NCI-H1930 (cell line): ENCODE measurements at regions not wholly inside any gene's neighbourhood (a gene's known extent, or its start where the extent isn't known, plus 50 kb on each side); places are given as distances from the start of the nearest gene placed in this dataset.

Experiments used
- DNase-seq, 2 experiments: peaks; one replicate each; lab custom pipeline; 2025; lab: John Stamatoyannopoulos, UW

DNA sequence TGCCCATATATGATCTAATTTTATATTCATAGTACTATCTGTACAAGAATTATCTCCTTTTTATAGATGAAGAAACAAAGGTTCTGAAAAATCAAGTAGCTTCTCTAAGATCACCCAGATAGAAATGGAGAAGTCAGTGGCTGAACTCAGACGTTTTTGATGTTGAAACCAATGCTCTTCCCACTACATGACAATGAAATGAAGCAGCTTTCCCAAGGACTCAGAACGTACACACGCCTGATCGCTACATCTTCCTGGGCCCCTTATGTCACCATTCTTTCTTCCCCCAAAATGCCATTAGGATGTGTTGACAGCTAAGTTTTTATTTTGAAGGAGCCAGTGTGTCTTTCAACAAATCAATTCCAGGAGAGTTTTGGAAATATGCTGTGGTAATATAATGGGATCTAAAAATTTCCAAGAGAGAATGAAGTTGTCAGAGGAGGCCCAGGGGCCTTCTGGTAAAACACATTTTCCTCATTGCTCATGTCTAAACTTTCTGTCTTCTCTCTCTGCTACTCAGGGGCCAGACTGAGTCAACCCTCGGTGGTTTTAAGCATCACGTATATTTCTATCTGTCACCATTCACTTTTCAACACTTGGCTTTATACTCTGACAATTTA, 98.1 kb upstream of the COL21A1 start:
- DNase-seq, result no peak

DNA sequence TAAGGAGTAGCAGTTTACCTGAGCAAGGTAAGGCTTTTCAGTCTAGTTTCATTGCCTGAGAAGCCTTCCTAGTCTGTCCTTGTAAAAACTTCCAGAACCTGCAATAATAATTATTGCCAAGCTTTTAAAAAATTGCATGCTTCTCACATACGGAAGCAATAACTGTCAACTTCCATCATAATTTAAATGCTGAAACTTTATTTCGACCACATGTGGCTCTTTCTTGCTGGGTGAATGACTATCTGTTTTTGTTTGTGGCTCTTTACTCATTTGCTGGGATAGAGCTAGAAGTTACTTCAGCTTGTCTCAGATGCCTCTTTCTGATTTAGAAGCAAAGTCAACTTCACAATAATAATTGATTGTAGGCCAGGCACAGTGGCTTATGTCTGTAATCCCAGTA, 95.9 kb upstream of the COL21A1 start:
- DNase-seq, result no peak

DNA sequence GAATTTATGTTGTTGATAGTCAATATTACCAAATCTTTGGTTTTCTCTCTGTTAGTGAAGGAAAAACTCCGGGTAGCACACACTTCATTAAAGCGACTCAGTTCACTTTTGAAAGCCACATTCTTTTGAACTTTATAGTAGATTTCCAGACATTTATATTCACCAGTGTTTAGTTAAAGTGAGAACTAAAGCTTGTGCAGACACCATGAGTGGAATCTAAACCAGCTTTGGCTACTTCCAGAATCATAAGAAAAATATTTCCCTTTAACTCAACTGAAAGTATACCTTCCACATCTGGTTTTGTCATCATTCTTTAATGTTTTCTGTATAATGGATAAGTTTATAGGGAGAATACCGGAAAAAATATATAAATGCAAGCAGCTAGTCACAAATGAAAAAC, 92.1 kb upstream of the COL21A1 start:
- DNase-seq, result no peak

DNA sequence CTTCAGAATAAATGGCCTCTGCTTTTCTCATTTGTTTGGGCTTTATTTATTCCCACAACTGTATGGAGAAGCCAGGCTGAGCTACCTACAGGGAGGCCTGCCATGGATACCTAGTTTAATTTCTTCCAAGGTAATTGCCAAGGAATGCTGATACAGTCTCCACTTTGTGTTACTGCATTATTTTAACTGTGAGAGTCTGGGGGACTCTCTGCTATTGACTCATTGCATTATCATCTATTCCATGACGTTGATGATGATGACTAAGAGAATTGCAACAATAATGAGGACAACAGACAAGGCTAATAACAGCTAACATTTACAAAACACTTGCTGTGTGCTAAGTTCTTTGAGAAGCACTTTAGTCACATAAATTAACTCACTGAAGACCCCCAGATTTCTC, 88.3 kb upstream of the COL21A1 start:
- no peak for DNase-seq

DNA sequence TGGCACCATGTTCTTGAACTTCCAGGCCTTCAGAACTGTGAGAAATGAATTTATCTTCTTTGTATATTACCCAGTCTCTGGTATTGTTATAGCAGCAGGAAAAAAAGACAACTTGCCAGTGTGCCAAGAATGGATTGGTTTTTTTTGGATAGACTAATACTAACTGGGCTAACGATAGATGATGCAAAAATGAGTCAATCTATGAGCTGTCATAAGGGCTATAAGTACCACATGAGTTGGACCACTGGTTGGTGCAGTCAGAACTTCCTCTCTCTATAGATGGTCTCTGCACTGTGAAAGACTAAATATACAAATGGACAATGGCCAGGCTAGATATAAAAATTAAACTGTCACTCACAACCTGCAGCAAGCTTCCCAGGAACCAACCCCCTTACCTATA, 87.6 kb upstream of the COL21A1 start:
- no peak for DNase-seq

DNA sequence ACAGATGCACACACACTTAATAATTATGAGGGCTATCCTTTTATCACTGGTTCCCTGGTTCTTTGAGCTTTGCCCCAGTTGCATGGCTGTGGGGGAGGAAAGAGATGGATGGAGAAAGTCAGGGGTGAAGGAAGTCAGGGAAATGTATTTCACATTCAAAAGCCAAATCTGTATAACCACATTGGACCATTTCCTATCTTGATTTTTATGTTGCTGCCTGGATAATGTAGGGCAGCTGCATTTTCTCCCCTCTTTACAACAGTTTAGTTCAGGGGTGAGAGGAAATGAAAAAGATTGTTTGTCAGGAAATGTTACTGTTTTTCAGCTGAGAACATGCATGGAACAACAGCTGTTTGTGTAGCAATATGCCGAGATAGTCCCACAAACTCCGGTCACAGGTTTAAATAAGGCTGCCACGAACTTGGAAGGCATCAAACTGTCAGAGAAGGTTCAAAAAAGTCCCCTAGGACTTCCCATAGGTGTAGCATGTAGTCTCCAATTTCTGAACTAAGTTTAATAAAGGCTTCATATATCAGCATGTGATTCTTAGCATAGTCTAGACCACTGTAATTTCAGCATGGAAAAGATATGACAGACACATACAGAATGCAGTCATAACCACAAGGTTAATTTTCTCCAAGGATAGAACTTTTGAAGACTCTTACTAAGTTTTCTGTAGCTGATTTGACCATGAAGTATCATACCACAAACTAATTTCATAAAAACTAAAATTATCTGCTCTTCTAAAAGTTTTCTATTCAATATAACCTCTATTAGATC, 82.1 kb upstream of the COL21A1 start:
- no peak for DNase-seq

DNA sequence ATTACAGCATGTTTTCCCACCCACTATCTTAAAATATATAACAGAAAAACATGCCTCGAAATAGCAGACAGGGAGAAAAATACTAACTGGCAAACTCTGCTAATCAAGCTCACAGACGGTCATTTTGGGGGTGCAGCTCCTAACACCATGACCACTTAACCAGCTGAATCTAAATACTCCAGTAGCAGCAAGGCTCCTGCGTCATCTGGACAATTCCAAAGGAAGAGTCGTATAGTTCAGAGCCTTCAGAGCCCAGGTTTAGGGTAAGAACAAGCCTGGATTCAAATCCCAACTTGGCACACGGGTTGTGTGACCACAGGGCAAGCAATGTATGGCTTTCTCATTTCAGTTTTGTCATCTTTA, 81.3 kb upstream of the COL21A1 start:
- no peak for DNase-seq

DNA sequence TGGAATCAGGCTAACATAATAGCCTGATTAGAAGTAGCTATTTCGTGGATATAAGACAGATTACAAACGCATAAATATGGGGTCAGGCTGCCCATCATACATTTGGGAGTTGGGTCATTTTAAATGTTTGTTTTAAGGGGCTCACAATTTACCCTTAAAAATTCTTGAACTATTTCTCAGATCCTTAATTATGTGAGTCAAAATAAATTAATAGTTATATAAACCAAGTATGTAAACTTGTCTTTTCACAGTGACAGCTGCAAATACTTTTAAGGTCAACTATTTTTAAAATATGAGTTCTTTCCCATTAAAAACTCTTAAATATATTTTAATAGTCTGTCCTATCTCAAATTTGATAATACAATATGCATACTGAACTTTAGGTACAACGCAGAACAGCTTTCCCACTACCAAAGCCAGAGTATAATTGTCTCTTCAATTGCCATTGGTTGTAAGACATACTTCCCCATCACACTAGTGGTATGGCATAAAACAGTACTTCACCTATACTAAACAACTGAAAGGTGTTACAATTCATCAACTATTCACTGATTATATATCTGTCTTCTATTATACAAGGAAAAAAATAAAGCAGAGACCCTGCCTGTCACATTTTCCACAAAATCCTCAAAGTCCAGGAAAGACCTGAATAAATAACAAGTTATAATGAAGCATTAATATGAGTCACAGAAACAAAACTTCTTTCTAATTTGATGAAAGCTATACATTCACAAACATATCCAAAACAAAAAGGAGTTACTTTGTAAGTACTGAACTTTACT, 80.8 kb upstream of the COL21A1 start:
- DNase-seq, result no peak

DNA sequence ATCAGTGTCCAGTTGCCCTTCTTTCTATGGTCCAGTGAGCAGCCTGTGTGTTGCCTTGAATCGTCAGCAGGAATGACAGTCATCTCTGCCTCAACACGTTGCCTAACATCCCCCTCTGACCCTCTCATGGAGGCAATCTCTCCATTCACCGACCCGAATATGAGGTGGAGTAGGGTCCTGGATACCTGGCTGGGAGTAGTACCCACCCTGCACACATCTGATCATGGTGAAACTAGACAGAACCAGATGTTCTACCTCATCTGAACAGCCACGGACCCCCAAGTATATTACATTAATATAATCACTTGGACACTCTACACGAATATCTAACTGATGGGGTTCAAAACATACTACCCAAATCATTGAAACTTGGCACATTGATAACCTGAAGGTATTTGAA, 77.0 kb upstream of the COL21A1 start:
- DNase-seq, result no peak

DNA sequence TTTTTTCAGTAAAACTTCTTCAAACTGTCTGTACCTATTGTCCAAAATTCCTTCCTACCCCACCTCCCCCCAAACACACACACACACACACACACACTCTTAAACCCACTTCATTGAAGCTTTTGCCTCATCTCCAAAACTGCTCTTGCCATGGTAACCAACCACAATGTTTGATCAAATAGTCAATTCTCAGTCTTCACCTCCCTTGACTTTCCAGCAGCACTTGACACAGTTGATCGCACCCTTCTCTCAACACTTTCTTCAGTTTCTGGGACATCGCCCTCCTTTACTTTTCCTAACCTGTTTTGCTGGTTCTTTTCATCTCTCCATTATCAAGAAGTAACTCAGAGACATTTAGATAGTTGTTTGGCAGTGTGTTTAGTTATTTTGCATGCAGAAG, 71.5 kb upstream of the COL21A1 start:
- no peak for DNase-seq

DNA sequence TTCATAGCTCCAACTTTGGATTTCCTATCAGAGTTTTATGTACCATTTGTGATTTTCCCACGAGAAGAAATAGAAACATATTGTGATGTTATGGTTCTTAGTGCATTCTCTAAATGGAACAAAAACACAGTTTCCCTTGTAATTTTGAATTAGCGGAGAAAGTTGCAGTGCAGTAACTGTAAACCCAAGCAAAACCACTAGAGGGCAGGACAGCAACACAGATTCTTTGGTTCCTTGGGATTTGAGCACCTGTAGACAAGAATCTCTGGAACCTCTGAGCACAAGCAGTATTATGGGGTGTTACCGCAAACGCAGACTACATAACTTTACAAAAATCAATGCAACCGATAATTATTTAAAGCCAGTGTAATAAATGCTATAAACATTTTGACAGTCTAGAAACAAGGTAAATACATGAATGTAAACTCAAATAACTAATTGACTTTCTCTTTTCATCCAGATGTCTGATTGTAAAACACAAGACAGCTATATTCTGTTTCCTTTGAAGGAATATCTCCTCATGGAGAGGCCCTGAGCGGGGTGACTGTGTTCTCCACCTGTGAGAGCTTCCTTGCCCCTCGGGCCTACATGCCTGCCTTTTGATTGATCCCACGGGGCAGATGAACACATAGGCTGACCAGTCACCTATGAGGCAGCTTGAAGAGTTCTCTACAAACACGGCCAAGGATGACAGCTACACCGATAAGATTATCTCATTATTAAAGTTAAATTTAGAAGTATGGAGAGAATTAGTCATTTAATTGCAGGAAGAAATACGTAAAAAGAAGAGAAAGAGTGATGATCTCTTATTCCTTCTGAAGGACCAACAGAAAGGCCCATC, 67.5 kb upstream of the COL21A1 start:
- DNase-seq, result peak in 1 of 2 experiments; percentile 30

DNA sequence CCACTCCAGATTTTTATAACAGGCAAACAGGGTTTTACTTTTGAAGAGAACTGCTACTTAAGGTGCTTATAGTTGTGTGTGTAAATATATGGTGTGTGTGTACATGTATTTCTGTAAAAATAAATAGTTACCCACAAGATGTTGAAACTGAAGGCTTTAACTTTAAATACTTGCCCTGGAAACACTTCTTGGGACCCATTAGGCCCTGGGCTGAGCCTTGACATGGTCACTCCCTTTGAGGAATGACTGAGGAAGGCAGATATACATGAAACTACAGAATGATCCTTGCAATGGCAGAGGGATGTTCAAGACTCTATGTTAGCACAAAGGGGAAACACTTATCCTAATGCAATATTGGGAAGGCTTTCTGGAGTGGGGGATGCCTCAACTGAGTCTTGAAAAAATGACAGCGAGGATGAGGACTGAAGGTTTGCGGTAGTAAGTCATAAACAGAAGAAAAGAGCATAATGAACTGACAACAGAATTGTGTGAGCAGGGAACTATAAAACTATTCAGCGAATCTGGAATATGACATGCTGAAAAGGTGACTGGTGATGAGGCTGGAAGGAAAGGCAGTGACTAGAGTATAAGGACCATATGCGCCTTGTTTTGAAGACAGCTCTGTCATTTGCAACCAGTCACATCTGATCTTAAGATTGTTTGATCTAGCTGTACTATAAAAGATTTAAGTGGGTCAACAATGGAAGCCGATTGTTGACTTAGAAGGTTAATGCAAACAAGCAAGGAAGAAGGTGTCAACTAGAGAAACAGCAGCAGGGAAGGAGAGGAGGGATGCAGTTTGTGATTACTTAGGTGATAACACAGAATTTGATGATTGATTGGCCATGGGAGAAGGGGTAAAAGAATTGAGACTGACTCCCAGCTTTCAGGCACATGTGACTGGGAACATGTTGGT, 64.4 kb upstream of the COL21A1 start:
- no peak for DNase-seq

DNA sequence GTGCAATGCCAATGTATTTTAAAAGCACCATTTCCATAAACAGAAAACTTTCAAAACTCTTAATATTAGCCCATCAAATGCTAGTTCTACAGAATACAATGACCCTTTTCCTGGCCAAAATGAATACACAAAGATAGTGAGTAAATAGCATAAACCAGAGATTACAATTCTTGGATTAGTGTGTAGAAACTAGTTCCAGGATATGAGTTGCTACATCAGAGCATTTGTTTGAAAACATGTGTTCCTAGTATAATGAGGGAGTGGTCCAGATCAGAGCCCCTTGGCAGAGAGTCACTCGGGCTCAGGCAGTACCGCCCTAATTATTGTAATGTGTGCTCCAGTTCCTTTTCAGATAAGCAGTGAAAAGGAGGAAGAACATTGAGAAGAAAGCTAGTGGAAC, 63.7 kb upstream of the COL21A1 start:
- DNase-seq, result no peak

DNA sequence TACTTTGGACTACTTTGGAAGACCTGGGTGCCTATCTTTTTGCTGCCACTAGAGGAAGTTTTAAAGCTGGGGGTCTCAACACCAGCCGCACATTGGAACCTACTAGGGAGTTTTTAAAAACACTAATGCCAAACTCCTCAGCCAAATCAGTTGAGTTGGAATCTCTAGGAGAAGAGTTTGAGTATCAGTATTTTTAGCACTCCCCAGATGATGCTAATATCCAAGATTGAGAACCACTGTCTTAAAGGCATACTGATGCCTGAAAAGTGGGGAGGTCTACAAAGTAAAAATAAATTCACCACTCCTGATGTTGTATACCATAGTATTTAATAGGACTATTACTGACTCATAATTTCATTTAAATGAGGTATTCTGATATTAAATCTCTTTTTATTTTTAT, 62.9 kb upstream of the COL21A1 start:
- DNase-seq, result no peak

DNA sequence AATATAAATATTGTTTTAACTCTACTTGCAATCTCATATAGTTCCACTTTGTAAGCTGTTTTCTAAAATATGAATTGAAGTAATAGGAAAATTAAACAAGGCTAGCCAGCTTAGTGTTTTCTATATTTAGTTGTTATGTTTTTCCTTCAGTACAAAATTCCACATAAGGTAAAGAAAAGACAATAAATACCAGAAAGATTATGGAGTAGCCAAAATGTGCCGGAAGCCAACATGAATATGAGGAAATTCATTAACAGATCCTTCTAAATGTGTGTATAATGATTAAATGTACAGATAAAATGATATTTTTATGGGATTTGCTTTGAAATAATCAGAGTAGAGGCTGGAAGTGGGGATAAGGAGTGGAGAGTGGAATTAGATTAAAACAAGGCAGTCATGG, 52.5 kb upstream of the COL21A1 start:
- DNase-seq, result no peak

DNA sequence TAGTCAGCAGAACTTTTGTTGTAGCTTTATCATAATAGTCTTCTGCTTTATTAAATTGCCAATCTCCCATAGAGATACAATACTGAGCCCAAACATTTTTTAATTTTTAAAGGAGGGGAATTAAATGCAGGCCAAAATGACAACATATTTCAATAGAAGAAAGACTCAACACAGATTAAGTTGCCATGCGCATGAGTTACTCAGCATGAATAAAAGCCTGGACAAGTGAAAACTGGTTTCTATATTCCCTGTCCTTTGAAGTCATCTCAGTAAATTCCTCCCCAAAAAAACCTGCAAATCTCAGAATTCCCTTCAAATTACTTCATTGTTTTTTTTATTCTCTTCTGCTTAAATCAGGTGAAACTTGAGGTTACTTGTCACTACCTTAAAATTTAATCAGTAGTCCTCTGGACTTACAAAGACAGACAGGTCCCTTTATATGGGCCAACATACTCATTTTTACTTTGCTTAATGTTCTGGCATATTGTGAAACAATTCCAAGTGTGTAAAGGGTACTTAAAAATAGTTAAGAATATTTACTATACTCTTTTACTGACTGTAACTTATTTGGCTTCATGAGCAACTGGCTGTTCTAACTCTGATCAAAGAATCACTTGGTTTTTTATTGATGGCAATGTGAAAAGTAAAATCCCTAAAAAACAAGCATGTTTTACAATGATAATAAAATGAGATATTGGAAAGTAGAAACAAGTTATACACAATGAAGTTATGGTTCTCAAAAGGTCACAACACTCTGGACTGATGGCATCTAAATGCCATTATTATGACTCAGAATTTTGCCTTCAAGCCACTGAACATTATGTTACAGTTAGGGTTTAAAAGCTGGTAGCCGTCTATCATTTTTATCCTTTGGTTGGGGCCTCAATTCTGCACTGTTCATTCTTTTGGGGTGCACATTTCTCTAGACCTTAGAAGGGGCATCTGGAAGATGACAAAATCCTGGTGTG, 49.9 kb upstream of the COL21A1 start:
- DNase-seq, result no peak
